ENCODE measurements at regions not wholly inside any gene's neighbourhood (a gene's known extent, or its start where the extent isn't known, plus 50 kb on each side); places are given as distances from the start of the nearest gene placed in this dataset.

- TF ChIP-seq POLR2A (IDR thresholded peaks at IDR 0.05) = no peak
- TF ChIP-seq, protein P1, sequence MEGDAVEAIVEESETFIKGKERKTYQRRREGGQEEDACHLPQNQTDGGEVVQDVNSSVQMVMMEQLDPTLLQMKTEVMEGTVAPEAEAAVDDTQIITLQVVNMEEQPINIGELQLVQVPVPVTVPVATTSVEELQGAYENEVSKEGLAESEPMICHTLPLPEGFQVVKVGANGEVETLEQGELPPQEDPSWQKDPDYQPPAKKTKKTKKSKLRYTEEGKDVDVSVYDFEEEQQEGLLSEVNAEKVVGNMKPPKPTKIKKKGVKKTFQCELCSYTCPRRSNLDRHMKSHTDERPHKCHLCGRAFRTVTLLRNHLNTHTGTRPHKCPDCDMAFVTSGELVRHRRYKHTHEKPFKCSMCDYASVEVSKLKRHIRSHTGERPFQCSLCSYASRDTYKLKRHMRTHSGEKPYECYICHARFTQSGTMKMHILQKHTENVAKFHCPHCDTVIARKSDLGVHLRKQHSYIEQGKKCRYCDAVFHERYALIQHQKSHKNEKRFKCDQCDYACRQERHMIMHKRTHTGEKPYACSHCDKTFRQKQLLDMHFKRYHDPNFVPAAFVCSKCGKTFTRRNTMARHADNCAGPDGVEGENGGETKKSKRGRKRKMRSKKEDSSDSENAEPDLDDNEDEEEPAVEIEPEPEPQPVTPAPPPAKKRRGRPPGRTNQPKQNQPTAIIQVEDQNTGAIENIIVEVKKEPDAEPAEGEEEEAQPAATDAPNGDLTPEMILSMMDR (IDR thresholded peaks at IDR 0.05) = no peak
Measured at GRCh38 chr12:75750716-75751306, 239.4 kb upstream of the KRR1 start.

Data from vagina (tissue), 2 donors.